ENCODE measurements at regions not wholly inside any gene's neighbourhood (a gene's known extent, or its start where the extent isn't known, plus 50 kb on each side); places are given as distances from the start of the nearest gene placed in this dataset.

- no peaks in the 10 kb centered on the region for H3K9me2 ChIP-seq (replicated peaks; ENCODE audit: control insufficient read depth, low read length)
- no peaks in the 10 kb centered on the region for H3K9me3 ChIP-seq (ENCODE audit: control insufficient read depth, insufficient read depth, low read length)
- H3K4me2 ChIP-seq (ENCODE audit: low read length) = no peak overlapping the region
- no peak for TF ChIP-seq EZH2phosphoT487 (IDR thresholded peaks at IDR 0.05; ENCODE audit: borderline replicate concordance, low read length)
- TF ChIP-seq, protein P1, sequence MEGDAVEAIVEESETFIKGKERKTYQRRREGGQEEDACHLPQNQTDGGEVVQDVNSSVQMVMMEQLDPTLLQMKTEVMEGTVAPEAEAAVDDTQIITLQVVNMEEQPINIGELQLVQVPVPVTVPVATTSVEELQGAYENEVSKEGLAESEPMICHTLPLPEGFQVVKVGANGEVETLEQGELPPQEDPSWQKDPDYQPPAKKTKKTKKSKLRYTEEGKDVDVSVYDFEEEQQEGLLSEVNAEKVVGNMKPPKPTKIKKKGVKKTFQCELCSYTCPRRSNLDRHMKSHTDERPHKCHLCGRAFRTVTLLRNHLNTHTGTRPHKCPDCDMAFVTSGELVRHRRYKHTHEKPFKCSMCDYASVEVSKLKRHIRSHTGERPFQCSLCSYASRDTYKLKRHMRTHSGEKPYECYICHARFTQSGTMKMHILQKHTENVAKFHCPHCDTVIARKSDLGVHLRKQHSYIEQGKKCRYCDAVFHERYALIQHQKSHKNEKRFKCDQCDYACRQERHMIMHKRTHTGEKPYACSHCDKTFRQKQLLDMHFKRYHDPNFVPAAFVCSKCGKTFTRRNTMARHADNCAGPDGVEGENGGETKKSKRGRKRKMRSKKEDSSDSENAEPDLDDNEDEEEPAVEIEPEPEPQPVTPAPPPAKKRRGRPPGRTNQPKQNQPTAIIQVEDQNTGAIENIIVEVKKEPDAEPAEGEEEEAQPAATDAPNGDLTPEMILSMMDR (IDR thresholded peaks at IDR 0.05; ENCODE audit: low read depth, low read length, poor library complexity, severe bottlenecking) = no peak
- no peak overlapping the region for H3K4me3 ChIP-seq (ENCODE audit: low read length)
- H3K27ac ChIP-seq (ENCODE audit: low read depth, low read length) = no peak overlapping the region
- H3F3A ChIP-seq (ENCODE audit: control insufficient read depth, insufficient read depth) = no peaks in the 10 kb centered on the region
- H3K27me3 ChIP-seq (ENCODE audit: control insufficient read depth, low read length) = no peaks in the 10 kb centered on the region
- no peaks in the 10 kb centered on the region for H3K79me2 ChIP-seq (ENCODE audit: control insufficient read depth, low read length)
- H4K20me1 ChIP-seq (ENCODE audit: control insufficient read depth, insufficient read depth, low read depth, low read length) = no peaks in the 10 kb centered on the region
- no peaks in the 10 kb centered on the region for H3K4me1 ChIP-seq (ENCODE audit: control insufficient read depth, low read length)
- H3K36me3 ChIP-seq (ENCODE audit: control insufficient read depth, low read length) = no peaks in the 10 kb centered on the region
Observed at GRCh38 chr14:58736606-58737005, 98.8 kb downstream of the DACT1 start.

GRCh38 chr14:58737511-58737910 lies 99.7 kb downstream of the DACT1 start:
- no peak for TF ChIP-seq EZH2phosphoT487 (IDR thresholded peaks at IDR 0.05; ENCODE audit: borderline replicate concordance, low read length)
- TF ChIP-seq, protein P1 (IDR thresholded peaks at IDR 0.05; ENCODE audit: low read depth, low read length, poor library complexity, severe bottlenecking) = no peak
- Histone ChIP-seq H3K27ac (ENCODE audit: low read depth, low read length) (no peak overlapping the region), H3F3A (ENCODE audit: control insufficient read depth, insufficient read depth) (no peaks in the 10 kb centered on the region), H3K9me3 (ENCODE audit: control insufficient read depth, insufficient read depth, low read length) (no peaks in the 10 kb centered on the region), H3K9me2 (replicated peaks; ENCODE audit: control insufficient read depth, low read length) (no peaks in the 10 kb centered on the region), H3K4me2 (ENCODE audit: low read length) (no peak overlapping the region), H4K20me1 (ENCODE audit: control insufficient read depth, insufficient read depth, low read depth, low read length) (no peaks in the 10 kb centered on the region), H3K27me3 (ENCODE audit: control insufficient read depth, low read length) (no peaks in the 10 kb centered on the region), H3K79me2 (ENCODE audit: control insufficient read depth, low read length) (no peaks in the 10 kb centered on the region), H3K4me1 (ENCODE audit: control insufficient read depth, low read length) (no peaks in the 10 kb centered on the region), H3K36me3 (ENCODE audit: control insufficient read depth, low read length) (no peaks in the 10 kb centered on the region), H3K4me3 (ENCODE audit: low read length) (no peak overlapping the region)

DNA sequence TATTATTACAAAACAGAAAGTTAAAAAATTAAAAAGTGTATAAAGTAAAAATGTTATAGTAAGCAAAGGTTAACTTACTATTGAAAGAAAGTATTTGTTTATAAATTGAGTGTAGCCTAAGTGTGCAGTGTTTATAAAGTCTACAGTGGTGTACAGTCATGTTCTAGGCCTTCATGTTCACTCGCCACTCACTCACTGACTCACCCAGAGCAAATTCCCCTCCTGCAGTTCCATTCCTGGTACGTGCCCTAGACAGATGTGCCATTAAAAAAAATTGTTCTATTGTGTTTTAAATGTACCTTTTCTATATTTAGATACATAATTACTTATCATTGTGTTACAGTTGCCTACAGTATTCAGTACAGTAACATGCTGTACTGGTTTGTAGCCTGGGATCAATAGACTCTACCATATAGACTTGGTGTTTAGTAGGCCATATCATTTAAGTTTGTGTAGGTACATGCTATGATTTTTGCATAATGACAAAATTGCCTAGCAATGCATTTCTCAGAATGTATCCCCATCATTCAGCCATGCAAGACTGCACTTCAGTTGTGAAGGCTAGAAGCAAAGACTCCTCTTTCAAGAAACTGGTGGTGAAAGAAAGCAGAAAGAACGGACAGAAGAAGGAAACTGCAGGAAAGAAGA lies 100.6 kb downstream of the DACT1 start:
- H3K4me1 ChIP-seq (ENCODE audit: control insufficient read depth, low read length) = no peaks in the 10 kb centered on the region
- no peaks in the 10 kb centered on the region for H3K9me2 ChIP-seq (replicated peaks; ENCODE audit: control insufficient read depth, low read length)
- no peaks in the 10 kb centered on the region for H3K9me3 ChIP-seq (ENCODE audit: control insufficient read depth, insufficient read depth, low read length)
- H3K4me3 ChIP-seq (ENCODE audit: low read length) = no peak overlapping the region
- H4K20me1 ChIP-seq (ENCODE audit: control insufficient read depth, insufficient read depth, low read depth, low read length) = no peaks in the 10 kb centered on the region
- TF ChIP-seq, protein P1 (IDR thresholded peaks at IDR 0.05; ENCODE audit: low read depth, low read length, poor library complexity, severe bottlenecking) = no peak
- no peak for TF ChIP-seq EZH2phosphoT487 (IDR thresholded peaks at IDR 0.05; ENCODE audit: borderline replicate concordance, low read length)
- H3K27ac ChIP-seq (ENCODE audit: low read depth, low read length) = no peak overlapping the region
- no peak overlapping the region for H3K4me2 ChIP-seq (ENCODE audit: low read length)
- no peaks in the 10 kb centered on the region for H3F3A ChIP-seq (ENCODE audit: control insufficient read depth, insufficient read depth)
- H3K79me2 ChIP-seq (ENCODE audit: control insufficient read depth, low read length) = no peaks in the 10 kb centered on the region
- H3K36me3 ChIP-seq (ENCODE audit: control insufficient read depth, low read length) = no peaks in the 10 kb centered on the region
- no peaks in the 10 kb centered on the region for H3K27me3 ChIP-seq (ENCODE audit: control insufficient read depth, low read length)

Measured in DOHH2 (cell line).